ENCODE measurements at regions not wholly inside any gene's neighbourhood (a gene's known extent, or its start where the extent isn't known, plus 50 kb on each side); places are given as distances from the start of the nearest gene placed in this dataset.

- intact Hi-C loops (cut with micrococcal nuclease; ENCODE audit: unreplicated experiment) (no loop called here), in situ Hi-C loops (cut with MboI) (no loop called here)
- peak overlapping the region; percentile 60 for H3K4me2 ChIP-seq (ENCODE audit: control insufficient read depth, insufficient read depth)
- TF ChIP-seq USF2 (IDR thresholded peaks at IDR 0.05; ENCODE audit: borderline replicate concordance, low read depth, low read length) (no peak), ZNF384 (IDR thresholded peaks at IDR 0.05; ENCODE audit: borderline replicate concordance, low read depth, low read length) (no peak), TCF12 (IDR thresholded peaks at IDR 0.05; ENCODE audit: low read depth, low read length) (peak; percentile 67; the same call in 1 of the 2 replicates), IKZF1 (conservative IDR thresholded peaks at IDR 0.05) (peak; percentile 30; the same call in 1 of the 2 replicates), MTA3 (IDR thresholded peaks at IDR 0.05; ENCODE audit: borderline replicate concordance, low read length) (no peak), REST (IDR thresholded peaks at IDR 0.05; ENCODE audit: low read depth, low read length) (no peak), HSF1 (IDR thresholded peaks at IDR 0.05; ENCODE audit: low read depth, low read length) (no peak), RUNX3 (IDR thresholded peaks at IDR 0.05; ENCODE audit: low read length) (peak; percentile 68), SIX5 (IDR thresholded peaks at IDR 0.05; ENCODE audit: low read depth, low read length, severe bottlenecking) (no peak), CBFB (IDR thresholded peaks at IDR 0.05; ENCODE audit: low read depth) (peak; percentile 44; the same call in 1 of the 2 replicates), IKZF2 (IDR thresholded peaks at IDR 0.05) (0 out of 4 replicates have a peak, but pooled peaks of 1 of the 2 experiments have one; percentile 17), SPI1 (IDR thresholded peaks at IDR 0.05; ENCODE audit: borderline replicate concordance, insufficient read depth, low read depth, low read length) (peak; percentile 22; the same call in 1 of the 2 replicates)
- H3K9me3 ChIP-seq (replicated peaks; ENCODE audit: control insufficient read depth, insufficient read depth, low read length), result no peaks in the 10 kb centered on the region
- ChIA-PET SMC1A (ENCODE audit: uncharacterized antibody, unreplicated experiment) (interaction anchor here (1.1 kb wide), 2 partner anchors 53 to 74 kb away, joined by 3 to 4 read pairs; no protein-coding TSS in a partner anchor), CTCF (interaction anchor here (1.4 kb wide), 1 partner anchor 143 kb away, joined by 4 read pairs; no protein-coding TSS in a partner anchor), RAD21 (ENCODE audit: unreplicated experiment) (interaction anchor here (1.2 kb wide), 1 partner anchor 10 kb away, joined by 3 read pairs; no protein-coding TSS in a partner anchor), POLR2A (no interaction called here)
- H3K27ac ChIP-seq (ENCODE audit: control insufficient read depth, insufficient read depth), result no peak overlapping the region
- WGBS (ENCODE audit: insufficient coverage, insufficient replicate concordance, low lambda C conversion rate, missing lambda C conversion rate), result 2% methylated on average over 8 of the region's 8 CpGs
- no peaks in the 10 kb centered on the region for H3K27me3 ChIP-seq (replicated peaks in 1 of 2; ENCODE audit: control insufficient read depth in 2 of 2, insufficient read depth in 2 of 2, low read length in 1 of 2)
- no peak overlapping the region for H3K9ac ChIP-seq (ENCODE audit: control insufficient read depth, insufficient read depth, low read length)
- no peaks in the 10 kb centered on the region for H4K20me1 ChIP-seq (ENCODE audit: control insufficient read depth, insufficient read depth)
- H3K79me2 ChIP-seq (ENCODE audit: control insufficient read depth, insufficient read depth, low read length), result no peaks in the 10 kb centered on the region
- no TSS peak for BruUV-seq (replicated peaks)
- H2AFZ ChIP-seq (ENCODE audit: control insufficient read depth, low read depth, low read length), result no peak overlapping the region
- H3K4me3 ChIP-seq, result no peak overlapping the region
- FAIRE-seq (peak; percentile 72), DNase-seq (ENCODE audit: low read depth, low spot score) (no peak), ATAC-seq (peak; percentile 68)
- no peaks in the 10 kb centered on the region for H3K36me3 ChIP-seq (ENCODE audit: control insufficient read depth in 2 of 2, insufficient read depth in 2 of 2, low read length in 1 of 2)
- H3K4me1 ChIP-seq (ENCODE audit: control insufficient read depth, insufficient read depth, low read length), result peaks cover 13% of the 10 kb centered on the region
These were observed 110.8 kb upstream of the MLN start for GRCh38 chr6:33914645-33915044.
